GM12864 (cell line): ENCODE measurements at regions not wholly inside any gene's neighbourhood (a gene's known extent, or its start where the extent isn't known, plus 50 kb on each side); places are given as distances from the start of the nearest gene placed in this dataset.

Experiments used
- DNase-seq: peaks from one replicate; pipeline ENCODE4 v3.0.0-alpha.2; 2011; ENCODE audit warnings: low read depth
- H3K4me3 ChIP-seq: 2 replicates; pipeline ENCODE4 v1.5.1; 2011; ENCODE audit warnings: mild to moderate bottlenecking, low read depth, low read length, control low read depth
- TF ChIP-seq, protein P1 (sequence below): IDR thresholded peaks from 2 replicates; pipeline ENCODE4 v1.5.1; 2011; ENCODE audit warnings: low read depth, mild to moderate bottlenecking, moderate library complexity, low read length, control low read depth, inconsistent platforms; ENCODE audit errors: missing control alignments

DNA sequence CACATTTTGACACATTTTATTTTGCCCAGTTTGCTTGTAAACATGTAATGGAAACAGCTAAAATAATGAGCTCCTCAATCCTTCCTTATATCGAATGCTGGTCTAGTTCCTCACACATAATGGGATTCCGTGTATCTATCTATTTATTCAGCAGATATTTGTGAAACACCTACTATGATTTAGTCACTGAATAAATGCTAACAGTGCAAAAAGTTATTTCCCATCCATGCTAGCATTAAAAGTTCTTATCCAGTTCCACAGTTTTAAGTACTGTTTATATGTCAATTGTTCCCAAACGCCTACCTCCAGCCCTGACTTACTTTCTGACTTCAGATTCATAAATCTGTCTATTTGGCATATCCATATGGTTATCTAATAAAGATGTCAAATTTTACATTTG, 1788.7 kb upstream of the FLRT2 start:
- no peak overlapping the region for H3K4me3 ChIP-seq
- DNase-seq, result no peak
- TF ChIP-seq, protein P1, sequence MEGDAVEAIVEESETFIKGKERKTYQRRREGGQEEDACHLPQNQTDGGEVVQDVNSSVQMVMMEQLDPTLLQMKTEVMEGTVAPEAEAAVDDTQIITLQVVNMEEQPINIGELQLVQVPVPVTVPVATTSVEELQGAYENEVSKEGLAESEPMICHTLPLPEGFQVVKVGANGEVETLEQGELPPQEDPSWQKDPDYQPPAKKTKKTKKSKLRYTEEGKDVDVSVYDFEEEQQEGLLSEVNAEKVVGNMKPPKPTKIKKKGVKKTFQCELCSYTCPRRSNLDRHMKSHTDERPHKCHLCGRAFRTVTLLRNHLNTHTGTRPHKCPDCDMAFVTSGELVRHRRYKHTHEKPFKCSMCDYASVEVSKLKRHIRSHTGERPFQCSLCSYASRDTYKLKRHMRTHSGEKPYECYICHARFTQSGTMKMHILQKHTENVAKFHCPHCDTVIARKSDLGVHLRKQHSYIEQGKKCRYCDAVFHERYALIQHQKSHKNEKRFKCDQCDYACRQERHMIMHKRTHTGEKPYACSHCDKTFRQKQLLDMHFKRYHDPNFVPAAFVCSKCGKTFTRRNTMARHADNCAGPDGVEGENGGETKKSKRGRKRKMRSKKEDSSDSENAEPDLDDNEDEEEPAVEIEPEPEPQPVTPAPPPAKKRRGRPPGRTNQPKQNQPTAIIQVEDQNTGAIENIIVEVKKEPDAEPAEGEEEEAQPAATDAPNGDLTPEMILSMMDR, result no peak

DNA sequence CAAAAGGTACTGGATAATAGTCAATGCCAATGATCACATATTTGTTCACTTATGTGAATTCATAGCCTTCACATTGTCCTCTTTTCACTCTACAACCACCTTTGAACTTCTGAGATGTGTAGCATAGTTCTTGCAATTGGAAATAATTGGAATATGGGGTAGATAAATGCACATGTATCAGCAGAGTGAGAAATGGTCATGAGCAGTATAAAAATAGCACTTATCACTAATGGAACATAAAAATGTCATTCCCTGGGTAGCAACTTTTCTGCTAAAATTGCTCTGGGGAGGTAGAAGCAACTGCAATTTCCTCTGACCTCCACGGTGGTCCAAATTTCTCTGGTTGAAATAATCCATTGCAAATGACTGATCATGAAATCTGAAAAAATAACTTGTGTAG, 1785.7 kb upstream of the FLRT2 start:
- H3K4me3 ChIP-seq, result no peak overlapping the region
- no peak for DNase-seq
- TF ChIP-seq, protein P1, result no peak

DNA sequence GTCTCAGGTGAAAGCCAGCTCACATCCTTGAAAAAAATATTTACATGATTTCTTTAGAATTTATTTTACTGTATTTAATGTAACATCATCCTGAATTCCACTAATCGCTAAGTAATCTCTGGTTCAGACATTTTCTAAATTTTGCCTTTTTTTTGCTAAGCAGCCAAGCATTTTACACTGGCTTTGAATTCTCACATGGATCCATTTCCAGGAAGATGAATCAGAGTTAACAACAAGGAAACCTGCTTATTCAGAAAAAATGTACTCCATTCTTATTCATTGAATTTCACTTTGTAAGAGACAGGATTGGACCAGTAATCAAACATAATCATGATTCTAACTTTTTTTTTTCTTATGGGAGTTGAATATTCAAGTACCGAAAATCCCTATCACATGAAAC, 1785.1 kb upstream of the FLRT2 start:
- no peak for DNase-seq
- TF ChIP-seq, protein P1, result no peak
- H3K4me3 ChIP-seq, result no peak overlapping the region

DNA sequence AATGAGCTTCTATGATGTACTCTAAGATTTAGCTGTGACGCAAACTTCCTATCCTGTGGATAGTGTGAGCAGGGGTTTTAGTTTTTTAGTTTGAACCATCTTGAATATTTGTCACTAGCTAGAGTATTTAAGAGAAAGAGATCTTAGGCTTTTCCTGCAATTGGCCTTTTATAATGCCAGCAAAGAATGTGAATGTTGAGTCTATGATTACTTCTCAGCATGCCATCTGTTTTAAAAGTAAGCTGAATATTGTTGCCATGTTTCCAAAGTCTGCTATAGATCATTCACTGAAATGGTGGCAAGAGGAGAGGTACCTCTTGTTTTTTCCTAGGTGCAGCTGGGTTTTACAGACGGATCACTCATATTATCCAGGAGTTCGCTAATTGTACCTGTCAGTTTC, 1783.6 kb upstream of the FLRT2 start:
- no peak for DNase-seq
- TF ChIP-seq, protein P1, result no peak
- H3K4me3 ChIP-seq, result no peak overlapping the region

DNA sequence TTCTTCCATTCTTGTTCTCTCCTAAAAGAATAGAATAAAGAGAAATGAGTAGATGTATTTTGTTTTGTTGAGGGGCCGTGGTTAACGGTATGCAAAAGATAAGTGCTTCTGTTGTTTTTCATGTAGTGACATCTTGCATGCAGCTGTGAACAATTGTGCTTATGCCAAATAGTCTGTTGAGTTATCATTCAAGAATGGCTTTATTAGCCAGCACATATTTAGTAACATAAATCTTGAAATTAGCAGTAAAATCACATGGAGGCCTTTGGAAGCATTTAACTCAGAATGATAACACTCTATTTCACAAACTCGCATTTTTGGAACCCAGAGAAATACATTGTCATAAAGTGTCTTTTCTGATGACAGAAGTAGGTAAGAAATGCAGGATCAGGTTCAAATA, 1772.0 kb upstream of the FLRT2 start:
- TF ChIP-seq, protein P1, result no peak
- H3K4me3 ChIP-seq, result no peak overlapping the region
- no peak for DNase-seq

DNA sequence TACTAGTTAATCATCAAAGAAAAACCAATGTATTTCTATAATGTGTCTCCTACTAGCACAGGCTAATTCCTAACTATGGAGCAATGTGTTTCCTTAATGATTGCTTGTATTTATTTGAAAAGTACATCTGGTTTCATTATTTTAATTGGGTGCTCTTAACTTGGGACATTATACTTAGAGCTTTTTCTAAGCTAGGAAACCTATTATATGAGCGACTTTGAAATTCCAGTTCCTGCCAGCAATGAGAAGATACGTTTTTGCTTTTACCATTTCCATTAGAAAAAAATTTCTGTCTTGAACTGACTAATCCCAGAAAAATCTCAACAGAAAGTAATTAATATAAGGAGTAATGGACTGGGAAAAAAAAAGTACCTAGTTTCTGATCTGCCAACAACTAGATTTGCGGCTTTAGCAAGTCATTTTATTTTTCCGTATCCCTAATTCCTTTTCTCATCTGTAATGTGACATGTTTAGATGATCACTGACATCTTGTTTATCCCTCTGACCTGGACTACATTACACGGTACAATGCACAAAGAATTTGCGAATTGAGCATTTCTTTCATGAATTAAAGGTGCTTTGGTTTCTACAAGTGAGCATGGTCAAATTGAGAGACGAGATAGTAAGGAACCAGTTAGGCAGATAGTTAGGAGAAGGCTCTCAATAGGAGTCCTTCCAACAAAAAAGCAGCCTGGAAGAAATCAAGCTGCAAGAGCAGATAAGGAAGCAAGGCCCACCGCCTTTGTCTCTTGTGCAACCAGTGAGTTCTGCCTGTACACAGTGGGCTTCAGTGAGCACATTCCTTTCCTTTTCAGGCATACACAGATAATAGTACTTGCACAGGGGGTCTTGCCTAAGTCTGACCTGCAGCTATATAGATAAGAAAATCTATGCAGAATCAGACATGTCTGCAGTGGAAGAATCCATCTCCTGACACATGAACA, 1765.0 kb upstream of the FLRT2 start:
- DNase-seq, result no peak
- TF ChIP-seq, protein P1, result no peak

DNA sequence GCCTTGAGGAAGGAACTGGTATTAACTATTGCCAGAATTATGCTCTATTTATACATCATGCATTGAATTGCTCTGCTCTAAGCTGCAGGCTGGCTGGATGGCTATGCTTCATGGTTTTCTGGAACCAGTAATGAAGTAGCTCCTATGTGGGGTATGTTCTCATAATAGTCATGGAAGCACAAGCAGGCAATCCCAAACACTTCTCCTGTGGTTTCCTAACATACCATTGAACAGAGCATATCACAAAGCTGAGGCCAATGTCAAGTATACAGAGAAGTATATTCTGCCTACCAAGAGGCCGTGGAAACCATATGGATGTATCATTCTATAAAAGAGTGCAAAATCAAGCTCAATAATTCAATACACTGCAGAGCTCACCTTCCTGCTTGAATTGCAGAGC, 1752.4 kb upstream of the FLRT2 start:
- TF ChIP-seq, protein P1, result no peak
- no peak overlapping the region for H3K4me3 ChIP-seq
- no peak for DNase-seq

More for the DNA sequence above, 1765.0 kb upstream of the FLRT2 start:
- no peak overlapping the region for H3K4me3 ChIP-seq
